DND-41 (cell line): ENCODE measurements at regions not wholly inside any gene's neighbourhood (a gene's known extent, or its start where the extent isn't known, plus 50 kb on each side); places are given as distances from the start of the nearest gene placed in this dataset.

Source experiments
- CTCF ChIP-seq: IDR thresholded peaks from 2 replicates; pipeline ENCODE4 v1.5.1; 2012; ENCODE audit warnings: borderline replicate concordance, low read length, moderate library complexity, mild to moderate bottlenecking; ENCODE audit not compliant: poor library complexity, severe bottlenecking; ENCODE audit errors: extremely low read depth
- EZH2 ChIP-seq: IDR thresholded peaks from 3 replicates; pipeline ENCODE4 v1.6.1; 2012; ENCODE audit warnings: borderline replicate concordance, low read depth, mild to moderate bottlenecking, moderate library complexity, low read length, inconsistent platforms; ENCODE audit not compliant: severe bottlenecking

GRCh38 chr6:51028276-51028675 is 209.6 kb downstream of the TFAP2B start:
- TF ChIP-seq CTCF (no peak), EZH2 (no peak)
